ENCODE measurements at regions not wholly inside any gene's neighbourhood (a gene's known extent, or its start where the extent isn't known, plus 50 kb on each side); places are given as distances from the start of the nearest gene placed in this dataset.

GRCh38 chr5:124480022-124480421, 266.4 kb downstream of the ZNF608 start:
- H3K27me3 Mint-ChIP-seq (ENCODE audit: unreplicated experiment) = no peaks in the 10 kb centered on the region
- no peak overlapping the region for H3K4me3 Mint-ChIP-seq (ENCODE audit: low read depth, unreplicated experiment)
- peaks cover 3% of the 10 kb centered on the region for H3K9me3 Mint-ChIP-seq (ENCODE audit: low read depth, unreplicated experiment)
- intact Hi-C loops (cut with micrococcal nuclease; ENCODE audit: unreplicated experiment) = no loop called here
- TF ChIP-seq CTCF (IDR thresholded peaks at IDR 0.05; ENCODE audit: unreplicated experiment) = no peak
- H3K4me1 Mint-ChIP-seq (ENCODE audit: low read depth, unreplicated experiment) = no peaks in the 10 kb centered on the region
- H3K36me3 Mint-ChIP-seq (ENCODE audit: insufficient read depth, unreplicated experiment) = no peaks in the 10 kb centered on the region
- no peak for DNase-seq
- CTCF ChIA-PET = no interaction called here
- BruUV-seq (replicated peaks) = no TSS peak
- H3K27ac Mint-ChIP-seq (ENCODE audit: unreplicated experiment) = no peak overlapping the region

- CTCF ChIA-PET = interaction anchor here (0.6 to 0.7 kb wide), 2 partner anchors 565 to 603 kb away, joined by 3 read pairs; no protein-coding TSS in a partner anchor
- H3K36me3 Mint-ChIP-seq (ENCODE audit: insufficient read depth, unreplicated experiment) = no peaks in the 10 kb centered on the region
- BruUV-seq (replicated peaks) = no TSS peak
- H3K27ac Mint-ChIP-seq (ENCODE audit: unreplicated experiment) = no peak overlapping the region
- intact Hi-C loops (cut with micrococcal nuclease; ENCODE audit: unreplicated experiment) = no loop called here
- no peaks in the 10 kb centered on the region for H3K4me1 Mint-ChIP-seq (ENCODE audit: low read depth, unreplicated experiment)
- H3K9me3 Mint-ChIP-seq (ENCODE audit: low read depth, unreplicated experiment) = no peaks in the 10 kb centered on the region
- no peak overlapping the region for H3K4me3 Mint-ChIP-seq (ENCODE audit: low read depth, unreplicated experiment)
- DNase-seq = no peak
- TF ChIP-seq CTCF (IDR thresholded peaks at IDR 0.05; ENCODE audit: unreplicated experiment) = no peak
- H3K27me3 Mint-ChIP-seq (ENCODE audit: unreplicated experiment) = no peaks in the 10 kb centered on the region
Observed at GRCh38 chr5:124478264-124478663, 268.2 kb downstream of the ZNF608 start.

GRCh38 chr5:124477577-124477976, 268.9 kb downstream of the ZNF608 start:
- intact Hi-C loops (cut with micrococcal nuclease; ENCODE audit: unreplicated experiment) = no loop called here

GRCh38 chr5:124477062-124477461, 269.4 kb downstream of the ZNF608 start:
- H3K4me3 Mint-ChIP-seq (ENCODE audit: low read depth, unreplicated experiment) = no peak overlapping the region
- no peaks in the 10 kb centered on the region for H3K36me3 Mint-ChIP-seq (ENCODE audit: insufficient read depth, unreplicated experiment)
- DNase-seq = no peak
- no peaks in the 10 kb centered on the region for H3K9me3 Mint-ChIP-seq (ENCODE audit: low read depth, unreplicated experiment)
- no peak overlapping the region for H3K27ac Mint-ChIP-seq (ENCODE audit: unreplicated experiment)
- no peaks in the 10 kb centered on the region for H3K27me3 Mint-ChIP-seq (ENCODE audit: unreplicated experiment)
- H3K4me1 Mint-ChIP-seq (ENCODE audit: low read depth, unreplicated experiment) = no peaks in the 10 kb centered on the region
- intact Hi-C loops (cut with micrococcal nuclease; ENCODE audit: unreplicated experiment) = no loop called here
- TF ChIP-seq CTCF (IDR thresholded peaks at IDR 0.05; ENCODE audit: unreplicated experiment) = no peak
- BruUV-seq (replicated peaks) = no TSS peak
- CTCF ChIA-PET = no interaction called here

More at GRCh38 chr5:124477577-124477976, 268.9 kb downstream of the ZNF608 start:
- DNase-seq = no peak
- Mint-ChIP-seq H3K27ac (ENCODE audit: unreplicated experiment) (no peak overlapping the region), H3K36me3 (ENCODE audit: insufficient read depth, unreplicated experiment) (no peaks in the 10 kb centered on the region), H3K4me3 (ENCODE audit: low read depth, unreplicated experiment) (no peak overlapping the region), H3K27me3 (ENCODE audit: unreplicated experiment) (no peaks in the 10 kb centered on the region), H3K4me1 (ENCODE audit: low read depth, unreplicated experiment) (no peaks in the 10 kb centered on the region), H3K9me3 (ENCODE audit: low read depth, unreplicated experiment) (no peaks in the 10 kb centered on the region)
- no peak for TF ChIP-seq CTCF (IDR thresholded peaks at IDR 0.05; ENCODE audit: unreplicated experiment)
- CTCF ChIA-PET = interaction anchor here (0.7 kb wide), 1 partner anchor 566 kb away, joined by 3 read pairs; no protein-coding TSS in a partner anchor
- BruUV-seq (replicated peaks) = no TSS peak
